Lung (tissue), 11 donors: ENCODE measurements at regions not wholly inside any gene's neighbourhood (a gene's known extent, or its start where the extent isn't known, plus 50 kb on each side); places are given as distances from the start of the nearest gene placed in this dataset.

Experiments used
- ATAC-seq: fragments of 200-7000 bp; cut with Tn5 transposase; one replicate; pipeline ENCODE4 v1.9.1; 2020; ENCODE audit warnings: moderate number of reproducible peaks; ENCODE audit not compliant: insufficient read depth, low FRiP score
- DNase-seq, 3 donors: peaks; one replicate each; pipeline ENCODE4 v3.0.0-alpha.2; 2013 to 2017
- H3K27ac ChIP-seq, 2 donors: one replicate each; pipeline ENCODE4 v1.5.1; 2013; ENCODE audit warnings: mild to moderate bottlenecking in 2 of 2, moderate library complexity in 2 of 2, control low read depth in 1 of 2, inconsistent platforms in 1 of 2, low read depth in 1 of 2, low read length in 1 of 2
- H3K27me3 ChIP-seq, 3 donors: one replicate each; pipeline ENCODE4 v1.5.1; 2013; ENCODE audit warnings: low read length in 2 of 3; ENCODE audit not compliant: control insufficient read depth in 3 of 3, insufficient read depth in 3 of 3
- H3K36me3 ChIP-seq, 4 donors: one replicate each; pipeline ENCODE4 v1.5.1; 2013; ENCODE audit warnings: low read length in 4 of 4, mild to moderate bottlenecking in 1 of 4, moderate library complexity in 1 of 4; ENCODE audit not compliant: control insufficient read depth in 4 of 4, insufficient read depth in 4 of 4
- H3K4me1 ChIP-seq, 5 donors: one replicate each; pipeline ENCODE4 v1.5.1; 2013; ENCODE audit warnings: low read length in 5 of 5, mild to moderate bottlenecking in 2 of 5, moderate library complexity in 1 of 5; ENCODE audit not compliant: control insufficient read depth in 5 of 5, insufficient read depth in 5 of 5
- H3K4me3 ChIP-seq: one replicate; pipeline ENCODE4 v1.5.1; 2013; ENCODE audit warnings: mild to moderate bottlenecking, control low read depth, moderate library complexity
- H3K9ac ChIP-seq, 2 donors: one replicate each; pipeline ENCODE4 v1.5.1; 2013; ENCODE audit warnings: low read length in 2 of 2, control low read depth in 1 of 2; ENCODE audit not compliant: insufficient read depth in 1 of 2
- H3K9me3 ChIP-seq, 4 donors: one replicate each; pipeline ENCODE4 v1.5.1; 2013; ENCODE audit warnings: low read length in 3 of 4, mild to moderate bottlenecking in 1 of 4, moderate library complexity in 1 of 4; ENCODE audit not compliant: control insufficient read depth in 4 of 4, insufficient read depth in 3 of 4
- WGBS, 2 donors: extraction: QIAGEN DNeasy Blood & Tissue Kit; methylation state at CpG; one replicate each; pipeline ENCODE4 v1.1.7; 2013; 5-methylcytosine and 5-hydroxymethylcytosine counted together
- TF ChIP-seq, protein P1 (sequence below): IDR thresholded peaks from 2 replicates; pipeline ENCODE4 v1.5.1; 2012; ENCODE audit warnings: mild to moderate bottlenecking; ENCODE audit errors: control extremely low read depth, extremely low read depth
- donor health status: control.
- donor health status: control.
- donor health status: Bipolar disorder and iron deficiency.
- donor health status: healthy.
- donor health status: DM: yes; HTN: yes; CAD: no.

DNA sequence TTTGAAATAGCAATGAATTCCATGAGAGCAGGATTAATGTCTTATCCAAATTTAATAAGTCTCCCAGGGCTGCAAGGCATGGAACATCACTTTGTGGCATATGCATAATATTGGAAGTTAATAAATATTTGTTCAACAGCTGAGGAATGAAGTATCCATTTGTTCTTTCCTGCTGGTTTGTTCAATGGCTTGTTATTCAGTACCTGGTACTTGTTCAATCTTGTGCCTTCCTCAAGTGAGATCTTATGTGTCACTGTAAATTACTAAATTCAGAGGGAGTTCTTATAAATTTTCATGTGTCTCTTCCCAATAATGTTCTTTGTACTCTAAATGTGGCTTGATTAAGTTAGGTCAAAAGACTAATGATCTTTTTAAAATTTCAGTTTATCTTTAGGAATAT, 1105.5 kb upstream of the SPRY2 start:
- DNase-seq = no peak
- Histone ChIP-seq H3K27me3 (no peaks in the 10 kb centered on the region), H3K9ac (no peak overlapping the region), H3K27ac (no peak overlapping the region), H3K4me3 (no peak overlapping the region), H3K9me3 (no peaks in the 10 kb centered on the region), H3K4me1 (no peaks in the 10 kb centered on the region), H3K36me3 (no peaks in the 10 kb centered on the region)
- TF ChIP-seq, protein P1, sequence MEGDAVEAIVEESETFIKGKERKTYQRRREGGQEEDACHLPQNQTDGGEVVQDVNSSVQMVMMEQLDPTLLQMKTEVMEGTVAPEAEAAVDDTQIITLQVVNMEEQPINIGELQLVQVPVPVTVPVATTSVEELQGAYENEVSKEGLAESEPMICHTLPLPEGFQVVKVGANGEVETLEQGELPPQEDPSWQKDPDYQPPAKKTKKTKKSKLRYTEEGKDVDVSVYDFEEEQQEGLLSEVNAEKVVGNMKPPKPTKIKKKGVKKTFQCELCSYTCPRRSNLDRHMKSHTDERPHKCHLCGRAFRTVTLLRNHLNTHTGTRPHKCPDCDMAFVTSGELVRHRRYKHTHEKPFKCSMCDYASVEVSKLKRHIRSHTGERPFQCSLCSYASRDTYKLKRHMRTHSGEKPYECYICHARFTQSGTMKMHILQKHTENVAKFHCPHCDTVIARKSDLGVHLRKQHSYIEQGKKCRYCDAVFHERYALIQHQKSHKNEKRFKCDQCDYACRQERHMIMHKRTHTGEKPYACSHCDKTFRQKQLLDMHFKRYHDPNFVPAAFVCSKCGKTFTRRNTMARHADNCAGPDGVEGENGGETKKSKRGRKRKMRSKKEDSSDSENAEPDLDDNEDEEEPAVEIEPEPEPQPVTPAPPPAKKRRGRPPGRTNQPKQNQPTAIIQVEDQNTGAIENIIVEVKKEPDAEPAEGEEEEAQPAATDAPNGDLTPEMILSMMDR = no peak
- ATAC-seq = no peak

DNA sequence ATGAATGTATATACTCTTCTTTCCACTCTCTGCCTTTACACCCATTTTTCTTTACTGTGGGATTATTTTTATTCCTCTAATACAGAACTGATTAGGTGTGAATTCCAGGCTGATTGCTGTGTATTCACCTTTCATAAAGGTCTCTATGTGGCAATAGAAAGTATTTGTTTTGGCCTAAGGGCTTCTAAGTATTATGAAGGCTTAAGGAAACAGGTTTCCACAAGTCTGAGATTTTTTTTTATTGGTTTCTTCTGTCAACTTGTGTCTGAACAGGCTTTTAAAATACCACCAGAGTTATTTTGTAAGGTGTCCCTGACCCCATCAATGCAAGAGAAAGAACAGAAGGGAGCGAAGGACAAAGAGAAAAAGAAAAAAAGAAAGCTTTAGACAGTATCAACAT, 1102.0 kb upstream of the SPRY2 start:
- Histone ChIP-seq H3K9ac (no peak overlapping the region), H3K4me3 (no peak overlapping the region), H3K27ac (no peak overlapping the region), H3K27me3 (no peaks in the 10 kb centered on the region), H3K4me1 (no peaks in the 10 kb centered on the region), H3K9me3 (no peaks in the 10 kb centered on the region), H3K36me3 (no peaks in the 10 kb centered on the region)
- ATAC-seq (no peak), DNase-seq (peak in 2 of 3 donors; percentile 4 to 14)
- 63 to 86% methylated on average over 1 of the region's 1 CpG for WGBS, 2 donors
- TF ChIP-seq, protein P1 = no peak

DNA sequence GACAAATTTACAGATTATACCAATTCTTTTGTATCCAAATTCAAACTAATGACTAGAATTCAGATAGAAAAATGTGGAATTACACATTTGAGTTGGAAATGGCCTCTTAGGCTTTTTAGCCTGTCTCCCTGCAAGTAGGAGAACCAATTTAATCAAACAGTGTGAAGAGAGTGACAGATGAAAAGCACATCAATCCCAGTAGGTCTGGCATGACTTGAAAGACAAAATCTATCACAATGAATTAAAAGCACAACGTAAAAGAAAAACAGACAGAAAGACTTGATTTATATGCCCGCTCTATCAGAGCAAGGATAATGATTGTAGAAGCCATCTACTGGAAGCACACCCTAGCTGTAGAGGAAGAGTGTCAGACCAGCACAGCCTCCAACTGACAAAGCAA, 1084.4 kb upstream of the SPRY2 start:
- Histone ChIP-seq H3K4me1 (no peaks in the 10 kb centered on the region), H3K36me3 (no peaks in the 10 kb centered on the region), H3K27ac (no peak overlapping the region), H3K27me3 (no peaks in the 10 kb centered on the region), H3K4me3 (no peak overlapping the region), H3K9ac (no peak overlapping the region), H3K9me3 (no peaks in the 10 kb centered on the region)
- DNase-seq = no peak
- WGBS, 2 donors = 75 to 76% methylated on average over 2 of the region's 2 CpGs
- TF ChIP-seq, protein P1 = no peak
- no peak for ATAC-seq

DNA sequence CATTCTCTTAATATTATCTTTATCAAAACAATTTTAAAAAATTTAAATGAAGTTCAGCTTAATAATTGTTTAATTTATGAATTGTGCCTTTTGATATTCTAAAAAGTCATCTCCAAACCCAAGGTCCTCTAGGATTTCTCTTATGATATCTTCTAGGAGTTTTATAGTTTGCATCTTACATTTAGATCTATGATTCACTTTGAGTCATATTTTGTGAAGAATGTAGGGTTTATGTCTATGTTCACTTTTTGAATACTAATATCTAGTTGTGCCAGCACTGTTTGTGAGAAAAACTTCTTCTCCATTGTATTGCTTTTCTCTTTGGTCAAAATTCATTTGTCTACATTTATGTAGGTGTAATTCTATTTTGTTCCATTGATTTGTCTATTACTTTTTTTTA, 1068.4 kb upstream of the SPRY2 start:
- H3K9ac ChIP-seq = no peak overlapping the region
- H3K27me3 ChIP-seq = no peaks in the 10 kb centered on the region

More for the DNA sequence above, 1068.4 kb upstream of the SPRY2 start:
- Histone ChIP-seq H3K27ac (no peak overlapping the region), H3K9me3 (no peaks in the 10 kb centered on the region), H3K4me1 (no peaks in the 10 kb centered on the region), H3K36me3 (no peaks in the 10 kb centered on the region), H3K4me3 (no peak overlapping the region)
- DNase-seq (no peak), ATAC-seq (no peak)
- TF ChIP-seq, protein P1 = no peak
